ENCODE measurements at regions not wholly inside any gene's neighbourhood (a gene's known extent, or its start where the extent isn't known, plus 50 kb on each side); places are given as distances from the start of the nearest gene placed in this dataset.

- WGBS, 2 donors (ENCODE audit: low coverage in 1 of 2): 66 to 69% methylated on average over 3 of the region's 3 CpGs
- no peak for ATAC-seq
- no peak overlapping the region for H3K4me3 ChIP-seq
- no peaks in the 10 kb centered on the region for H3K27me3 ChIP-seq
- H3K27ac ChIP-seq: no peak overlapping the region
- no peaks in the 10 kb centered on the region for H3K4me1 ChIP-seq
- H3K9me3 ChIP-seq: no peaks in the 10 kb centered on the region
- no peak for TF ChIP-seq POLR2AphosphoS5 (IDR thresholded peaks at IDR 0.05)
- TF ChIP-seq POLR2A (IDR thresholded peaks at IDR 0.05): no peak
- no peak for TF ChIP-seq EP300 (IDR thresholded peaks at IDR 0.05)
- no peak for TF ChIP-seq CTCF (IDR thresholded peaks at IDR 0.05)
- no peaks in the 10 kb centered on the region for H3K36me3 ChIP-seq
Measured at GRCh38 chr16:75942351-75942750, 216.1 kb upstream of the CPHXL start.

- Histone ChIP-seq H3K9me3 (no peaks in the 10 kb centered on the region), H3K27me3 (no peaks in the 10 kb centered on the region), H3K36me3 (no peaks in the 10 kb centered on the region), H3K4me1 (no peaks in the 10 kb centered on the region), H3K4me3 (no peak overlapping the region), H3K27ac (no peak overlapping the region)
- TF ChIP-seq POLR2A (IDR thresholded peaks at IDR 0.05): no peak
- 63% methylated on average over 1 of the region's 1 CpG; no CpG with 5 or more reads in 1 of the 2 donors for WGBS, 2 donors (ENCODE audit: low coverage in 1 of 2)
- ATAC-seq: no peak
Measured at GRCh38 chr16:75942936-75943335, 216.6 kb upstream of the CPHXL start.

- Histone ChIP-seq H3K36me3 (no peaks in the 10 kb centered on the region), H3K9me3 (no peaks in the 10 kb centered on the region), H3K27me3 (no peaks in the 10 kb centered on the region), H3K4me1 (no peaks in the 10 kb centered on the region), H3K27ac (no peak overlapping the region), H3K4me3 (no peak overlapping the region)
- ATAC-seq: no peak
- TF ChIP-seq CTCF (IDR thresholded peaks at IDR 0.05) (no peak), EP300 (IDR thresholded peaks at IDR 0.05) (no peak), POLR2A (IDR thresholded peaks at IDR 0.05) (no peak), POLR2AphosphoS5 (IDR thresholded peaks at IDR 0.05) (no peak)
- WGBS, 2 donors (ENCODE audit: low coverage in 1 of 2): 58 to 71% methylated on average over 5 of the region's 6 CpGs
Measured at GRCh38 chr16:75943705-75944514, 217.6 kb upstream of the CPHXL start.

- Histone ChIP-seq H3K27me3 (no peaks in the 10 kb centered on the region), H3K4me3 (no peak overlapping the region), H3K9me3 (no peaks in the 10 kb centered on the region), H3K27ac (no peak overlapping the region), H3K4me1 (no peaks in the 10 kb centered on the region), H3K36me3 (no peaks in the 10 kb centered on the region)
- TF ChIP-seq CTCF (IDR thresholded peaks at IDR 0.05) (no peak), POLR2AphosphoS5 (IDR thresholded peaks at IDR 0.05) (no peak), EP300 (IDR thresholded peaks at IDR 0.05) (no peak), POLR2A (IDR thresholded peaks at IDR 0.05) (no peak)
- 86 to 95% methylated on average over 4 to 7 of the region's 8 CpGs for WGBS, 2 donors (ENCODE audit: low coverage in 1 of 2)
- ATAC-seq: no peak
Measured at GRCh38 chr16:75945916-75946457, 219.7 kb upstream of the CPHXL start.

GRCh38 chr16:75947626-75948239 is 221.4 kb upstream of the CPHXL start:
- Histone ChIP-seq H3K27ac (no peak overlapping the region), H3K9me3 (no peaks in the 10 kb centered on the region), H3K4me3 (no peak overlapping the region), H3K36me3 (no peaks in the 10 kb centered on the region), H3K27me3 (no peaks in the 10 kb centered on the region), H3K4me1 (no peaks in the 10 kb centered on the region)
- 38 to 56% methylated on average over 2 of the region's 2 CpGs for WGBS, 2 donors (ENCODE audit: low coverage in 1 of 2)
- TF ChIP-seq CTCF (IDR thresholded peaks at IDR 0.05) (no peak), EP300 (IDR thresholded peaks at IDR 0.05) (no peak), POLR2A (IDR thresholded peaks at IDR 0.05) (no peak), POLR2AphosphoS5 (IDR thresholded peaks at IDR 0.05) (no peak)
- ATAC-seq: no peak
